T-helper 17 cell (primary cell): ENCODE measurements at regions not wholly inside any gene's neighbourhood (a gene's known extent, or its start where the extent isn't known, plus 50 kb on each side); places are given as distances from the start of the nearest gene placed in this dataset.

ENCODE experiments used
- ATAC-seq: fragments of 150-1000 bp; cut with Tn5 transposase; 2 replicates; pipeline ENCODE4 v1.10.0; 2021; ENCODE audit warnings: mild to moderate bottlenecking, moderate library complexity
- DNase-seq, 3 donors: peaks; one replicate each; pipeline versions ENCODE4 v3.0.0 to v3.0.0-alpha.2; 2020 to 2021
- H3K9me3 ChIP-seq: one replicate; pipeline ENCODE4 v1.7.0; 2013; ENCODE audit warnings: low read length, mild to moderate bottlenecking; ENCODE audit not compliant: control insufficient read depth, poor library complexity, severe bottlenecking
- H3K27ac Mint-ChIP-seq: one replicate; pipeline ENCODE4 v1.8.0; 2022; ENCODE audit warnings: mild to moderate bottlenecking, moderate library complexity, mixed read lengths
- H3K27me3 Mint-ChIP-seq: one replicate; pipeline ENCODE4 v1.8.0; 2022; ENCODE audit warnings: mixed read lengths
- H3K36me3 Mint-ChIP-seq: one replicate; pipeline ENCODE4 v1.8.0; 2022; ENCODE audit warnings: low read depth, mixed read lengths
- H3K4me1 Mint-ChIP-seq: one replicate; pipeline ENCODE4 v1.8.0; 2022; ENCODE audit warnings: mild to moderate bottlenecking, mixed read lengths
- H3K4me3 Mint-ChIP-seq: one replicate; pipeline ENCODE4 v1.8.0; 2022; ENCODE audit warnings: mild to moderate bottlenecking, moderate library complexity, mixed read lengths

GRCh38 chr18:37654034-37654433 is 88.4 kb upstream of the CELF4 start:
- Mint-ChIP-seq H3K4me1 (no peaks in the 10 kb centered on the region), H3K4me3 (no peak overlapping the region), H3K27ac (no peak overlapping the region), H3K27me3 (no peaks in the 10 kb centered on the region), H3K36me3 (peaks cover 2% of the 10 kb centered on the region)
- DNase-seq (no peak), ATAC-seq (no peak)
- H3K9me3 ChIP-seq: no peaks in the 10 kb centered on the region

- H3K4me1 Mint-ChIP-seq: no peaks in the 10 kb centered on the region
- no peaks in the 10 kb centered on the region for H3K9me3 ChIP-seq
- DNase-seq (no peak), ATAC-seq (no peak)
- H3K27me3 Mint-ChIP-seq: no peaks in the 10 kb centered on the region
- H3K36me3 Mint-ChIP-seq: peaks cover 2% of the 10 kb centered on the region
- no peak overlapping the region for H3K27ac Mint-ChIP-seq
- H3K4me3 Mint-ChIP-seq: no peak overlapping the region
These were observed 88.0 kb upstream of the CELF4 start for GRCh38 chr18:37653618-37654017.

DNA sequence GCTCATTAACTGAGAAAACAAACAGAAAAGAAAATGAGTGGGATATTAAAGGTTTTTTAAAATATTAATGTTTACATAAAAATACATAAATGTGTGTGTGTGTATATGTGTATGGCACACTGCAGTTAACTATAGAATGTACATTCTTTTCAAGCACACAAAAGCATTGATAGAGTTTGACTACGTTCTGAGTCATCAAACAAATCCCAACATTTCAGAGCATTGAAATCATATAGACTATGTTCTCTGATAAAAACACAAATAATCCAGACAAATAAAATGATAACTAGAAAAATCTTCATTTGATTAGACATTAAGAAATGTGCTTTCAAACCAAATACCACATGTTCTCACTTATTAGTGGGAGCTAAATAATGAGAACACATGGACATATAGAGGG is 84.3 kb upstream of the CELF4 start:
- no peak for DNase-seq
- Mint-ChIP-seq H3K36me3 (peaks cover 2% of the 10 kb centered on the region), H3K27me3 (no peaks in the 10 kb centered on the region), H3K4me1 (no peaks in the 10 kb centered on the region), H3K4me3 (no peak overlapping the region), H3K27ac (no peak overlapping the region)
- no peak for ATAC-seq
- H3K9me3 ChIP-seq: no peaks in the 10 kb centered on the region

DNA sequence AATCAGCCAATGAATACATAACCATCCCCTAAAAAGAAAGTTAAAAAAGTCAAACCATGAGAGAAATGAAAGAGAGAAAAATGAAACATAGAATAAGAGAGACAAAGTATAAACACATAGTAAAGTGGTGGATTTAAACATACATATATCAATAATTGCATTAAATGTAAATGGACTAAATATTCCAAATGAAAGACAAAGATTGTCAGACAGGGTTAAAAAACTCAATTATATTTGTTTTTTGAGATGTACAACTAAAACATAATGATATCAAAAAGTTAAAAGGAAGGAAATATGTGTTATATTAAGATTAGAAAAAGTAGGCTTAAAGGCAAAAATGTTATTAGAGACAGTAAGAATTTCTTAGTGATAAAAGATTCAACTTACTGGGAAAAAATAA is 83.8 kb upstream of the CELF4 start:
- H3K4me1 Mint-ChIP-seq: no peaks in the 10 kb centered on the region
- no peak overlapping the region for H3K4me3 Mint-ChIP-seq
- no peak for DNase-seq
- no peak overlapping the region for H3K27ac Mint-ChIP-seq
- no peaks in the 10 kb centered on the region for H3K27me3 Mint-ChIP-seq
- no peaks in the 10 kb centered on the region for H3K9me3 ChIP-seq
- peaks cover 2% of the 10 kb centered on the region for H3K36me3 Mint-ChIP-seq
- no peak for ATAC-seq

DNA sequence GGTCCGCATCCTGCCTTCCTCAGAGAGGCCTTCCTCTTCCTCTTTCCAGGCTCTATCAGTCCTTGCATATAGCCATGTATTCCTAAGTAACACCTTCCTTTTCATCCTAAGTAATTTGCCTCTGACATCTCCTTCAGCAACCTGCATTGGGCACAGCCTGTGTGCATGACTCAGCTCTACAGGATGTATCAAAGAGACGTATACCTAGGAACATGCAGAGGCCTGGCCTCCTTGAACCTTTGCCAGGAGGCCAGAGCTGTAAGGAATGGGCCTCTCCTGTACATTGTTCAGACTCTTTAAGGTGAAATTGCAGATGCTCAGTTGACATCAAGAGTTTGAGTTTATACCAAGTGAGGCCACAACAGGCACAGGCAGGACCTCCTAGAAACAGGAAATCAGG is 76.0 kb upstream of the CELF4 start:
- no peak overlapping the region for H3K4me3 Mint-ChIP-seq
- no peaks in the 10 kb centered on the region for H3K9me3 ChIP-seq
- no peaks in the 10 kb centered on the region for H3K36me3 Mint-ChIP-seq
- H3K4me1 Mint-ChIP-seq: no peaks in the 10 kb centered on the region
- ATAC-seq (no peak), DNase-seq (no peak)
- H3K27me3 Mint-ChIP-seq: no peaks in the 10 kb centered on the region
- no peak overlapping the region for H3K27ac Mint-ChIP-seq

- H3K9me3 ChIP-seq: no peaks in the 10 kb centered on the region
- ATAC-seq (no peak), DNase-seq (no peak)
- no peaks in the 10 kb centered on the region for H3K4me1 Mint-ChIP-seq
- no peaks in the 10 kb centered on the region for H3K36me3 Mint-ChIP-seq
- H3K4me3 Mint-ChIP-seq: no peak overlapping the region
- H3K27me3 Mint-ChIP-seq: no peaks in the 10 kb centered on the region
- no peak overlapping the region for H3K27ac Mint-ChIP-seq
These were observed 74.9 kb upstream of the CELF4 start for GRCh38 chr18:37640504-37640903.

DNA sequence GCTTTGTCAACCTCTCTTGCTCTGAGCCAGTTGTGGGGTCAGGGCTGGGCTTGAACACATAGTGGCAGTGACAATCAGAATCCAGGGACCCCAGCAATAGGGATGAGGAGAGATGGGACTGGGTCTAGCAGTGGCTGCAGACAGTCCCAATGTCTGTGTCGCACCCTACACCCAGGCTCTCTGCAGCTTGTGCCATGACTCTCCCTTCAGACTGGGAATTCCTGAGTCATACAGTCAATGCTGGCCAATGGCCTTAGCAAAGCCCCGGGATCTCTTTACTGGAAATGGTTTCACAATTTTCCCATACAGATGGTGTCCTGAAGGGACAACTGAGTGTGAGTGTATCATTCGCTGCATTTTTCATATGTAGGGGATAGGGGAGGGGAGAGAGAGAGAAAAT is 74.2 kb upstream of the CELF4 start:
- no peaks in the 10 kb centered on the region for H3K9me3 ChIP-seq
- no peaks in the 10 kb centered on the region for H3K36me3 Mint-ChIP-seq
- no peaks in the 10 kb centered on the region for H3K4me1 Mint-ChIP-seq
- DNase-seq: no peak
- no peak overlapping the region for H3K4me3 Mint-ChIP-seq
- no peak overlapping the region for H3K27ac Mint-ChIP-seq
- H3K27me3 Mint-ChIP-seq: no peaks in the 10 kb centered on the region
- ATAC-seq: no peak

- no peaks in the 10 kb centered on the region for H3K36me3 Mint-ChIP-seq
- no peak for DNase-seq
- no peak overlapping the region for H3K27ac Mint-ChIP-seq
- H3K27me3 Mint-ChIP-seq: no peaks in the 10 kb centered on the region
- no peaks in the 10 kb centered on the region for H3K4me1 Mint-ChIP-seq
- no peaks in the 10 kb centered on the region for H3K9me3 ChIP-seq
- no peak overlapping the region for H3K4me3 Mint-ChIP-seq
- ATAC-seq: no peak
These were observed 71.9 kb upstream of the CELF4 start for GRCh38 chr18:37637478-37637850.

- no peaks in the 10 kb centered on the region for H3K9me3 ChIP-seq
- Mint-ChIP-seq H3K27ac (no peak overlapping the region), H3K36me3 (no peaks in the 10 kb centered on the region), H3K27me3 (no peaks in the 10 kb centered on the region), H3K4me3 (no peak overlapping the region), H3K4me1 (no peaks in the 10 kb centered on the region)
- no peak for DNase-seq
- no peak for ATAC-seq
These were observed 71.4 kb upstream of the CELF4 start for GRCh38 chr18:37636831-37637477.

DNA sequence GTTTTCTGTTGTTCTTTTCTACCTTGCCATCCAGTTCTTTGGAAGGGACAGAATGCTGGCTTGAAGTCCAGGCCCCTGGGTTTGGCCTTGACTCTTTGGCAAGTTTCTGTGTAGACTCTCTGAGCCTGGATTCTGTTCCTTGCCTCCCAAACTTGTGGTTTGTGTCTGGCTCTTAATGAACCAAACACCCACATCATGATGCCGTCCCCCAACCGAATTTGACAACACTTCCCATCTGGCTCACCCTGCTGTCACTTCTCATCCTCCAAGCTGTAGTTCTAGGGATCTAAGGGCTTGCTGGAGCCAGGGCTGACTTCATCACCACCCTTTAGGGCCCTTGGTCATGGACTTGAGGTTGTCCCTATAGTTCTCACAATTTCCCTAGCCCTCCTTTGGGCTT is 68.9 kb upstream of the CELF4 start:
- Mint-ChIP-seq H3K36me3 (no peaks in the 10 kb centered on the region), H3K4me3 (no peak overlapping the region), H3K27ac (no peak overlapping the region), H3K4me1 (no peaks in the 10 kb centered on the region), H3K27me3 (no peaks in the 10 kb centered on the region)
- ATAC-seq (no peak), DNase-seq (no peak)
- H3K9me3 ChIP-seq: no peaks in the 10 kb centered on the region

DNA sequence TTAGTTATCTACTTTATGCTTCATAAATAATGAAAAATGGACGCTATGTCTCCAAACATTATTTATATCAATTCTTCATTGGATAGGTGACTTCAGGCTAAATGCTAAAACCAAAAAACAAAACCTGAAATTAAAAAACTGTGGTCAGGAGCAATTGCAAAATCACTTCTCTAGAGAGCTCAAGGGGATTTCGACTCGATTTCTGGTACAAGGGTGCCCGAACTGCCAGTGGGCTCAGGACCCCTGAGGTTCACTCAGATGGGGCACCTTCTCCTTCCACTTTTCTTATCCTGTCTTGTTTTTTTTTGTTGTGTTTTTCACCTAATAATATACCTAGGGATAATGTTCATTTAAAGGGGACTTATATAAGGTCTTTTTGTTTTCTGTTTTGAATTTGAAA is 65.8 kb upstream of the CELF4 start:
- no peaks in the 10 kb centered on the region for H3K9me3 ChIP-seq
- no peaks in the 10 kb centered on the region for H3K4me1 Mint-ChIP-seq
- no peak overlapping the region for H3K27ac Mint-ChIP-seq
- no peak for DNase-seq
- no peaks in the 10 kb centered on the region for H3K27me3 Mint-ChIP-seq
- H3K4me3 Mint-ChIP-seq: no peak overlapping the region
- ATAC-seq: no peak
- no peaks in the 10 kb centered on the region for H3K36me3 Mint-ChIP-seq

DNA sequence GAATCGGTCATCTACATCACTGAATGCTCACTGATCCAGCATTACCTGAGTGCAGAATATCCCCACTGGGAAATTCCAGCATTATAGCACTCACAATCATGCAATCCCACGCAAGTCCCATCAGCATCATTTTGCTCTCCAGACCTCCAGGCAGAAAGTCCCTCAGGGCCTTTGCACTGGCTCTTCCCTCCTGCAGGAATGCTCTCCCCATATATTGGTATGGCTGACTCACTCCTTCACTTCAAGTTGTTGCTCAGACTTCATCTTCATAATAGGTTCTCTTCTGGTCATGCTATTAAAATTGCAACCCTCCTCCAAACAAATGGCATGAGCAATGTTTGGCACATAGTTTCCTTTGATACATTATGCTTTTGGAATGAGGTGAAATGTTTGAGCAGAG is 64.7 kb upstream of the CELF4 start:
- no peaks in the 10 kb centered on the region for H3K9me3 ChIP-seq
- ATAC-seq (no peak), DNase-seq (no peak)
- no peaks in the 10 kb centered on the region for H3K27me3 Mint-ChIP-seq
- H3K36me3 Mint-ChIP-seq: no peaks in the 10 kb centered on the region
- no peaks in the 10 kb centered on the region for H3K4me1 Mint-ChIP-seq
- no peak overlapping the region for H3K27ac Mint-ChIP-seq
- H3K4me3 Mint-ChIP-seq: no peak overlapping the region

GRCh38 chr18:37628470-37629220 is 63.0 kb upstream of the CELF4 start:
- H3K27ac Mint-ChIP-seq: no peak overlapping the region
- H3K9me3 ChIP-seq: no peaks in the 10 kb centered on the region
- H3K4me1 Mint-ChIP-seq: no peaks in the 10 kb centered on the region
- no peak for DNase-seq
- ATAC-seq: no peak
- no peaks in the 10 kb centered on the region for H3K36me3 Mint-ChIP-seq
- no peaks in the 10 kb centered on the region for H3K27me3 Mint-ChIP-seq
- no peak overlapping the region for H3K4me3 Mint-ChIP-seq

DNA sequence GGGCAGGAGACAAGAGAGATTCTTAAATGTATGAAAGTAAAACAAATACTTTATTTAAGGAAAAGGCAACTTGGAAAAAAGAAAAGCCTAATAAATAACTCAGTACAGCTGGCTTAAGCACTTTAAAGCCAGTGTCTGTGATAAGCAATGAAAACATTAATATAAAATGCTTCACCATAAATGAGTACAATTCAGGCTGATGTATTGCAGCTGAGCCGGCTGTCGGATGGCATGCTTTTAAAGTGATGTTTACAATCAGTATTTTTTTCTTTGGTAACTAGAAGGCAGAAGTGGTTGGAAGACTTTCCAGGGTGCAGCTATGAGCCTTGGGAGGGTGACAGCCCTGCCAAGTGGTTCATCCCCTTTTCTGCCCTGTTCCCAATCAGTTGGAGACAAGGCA is 58.7 kb upstream of the CELF4 start:
- no peak overlapping the region for H3K4me3 Mint-ChIP-seq
- no peaks in the 10 kb centered on the region for H3K4me1 Mint-ChIP-seq
- no peaks in the 10 kb centered on the region for H3K27me3 Mint-ChIP-seq
- DNase-seq: no peak
- H3K9me3 ChIP-seq: no peaks in the 10 kb centered on the region
- H3K27ac Mint-ChIP-seq: no peak overlapping the region
- H3K36me3 Mint-ChIP-seq: no peaks in the 10 kb centered on the region
- no peak for ATAC-seq
